HK-2 (cell line): ENCODE measurements at regions not wholly inside any gene's neighbourhood (a gene's known extent, or its start where the extent isn't known, plus 50 kb on each side); places are given as distances from the start of the nearest gene placed in this dataset.

ENCODE experiments used
- DNase-seq: peaks from one replicate; pipeline ENCODE4 v3.0.0-alpha.2; 2018; ENCODE audit not compliant: unreplicated experiment

- DNase-seq = no peak
Observed at GRCh38 chr11:69545976-69546617, 64.6 kb downstream of the LINC01488 start.

- no peak for DNase-seq
Observed at GRCh38 chr11:69546735-69547370, 65.4 kb downstream of the LINC01488 start.

GRCh38 chr11:69550846-69551245, 69.4 kb downstream of the LINC01488 start:
- no peak for DNase-seq

GRCh38 chr11:69551963-69552362, 70.5 kb downstream of the LINC01488 start:
- DNase-seq = no peak

GRCh38 chr11:69552951-69553350, 71.5 kb downstream of the LINC01488 start:
- DNase-seq = no peak

GRCh38 chr11:69553416-69554357, 72.2 kb downstream of the LINC01488 start:
- DNase-seq = no peak

- DNase-seq = no peak
Observed at GRCh38 chr11:69554849-69555248, 73.4 kb downstream of the LINC01488 start.

- no peak for DNase-seq
Observed at GRCh38 chr11:69557266-69557665, 75.8 kb downstream of the LINC01488 start.

- no peak for DNase-seq
Observed at GRCh38 chr11:69558519-69558941, 77.1 kb downstream of the LINC01488 start.

GRCh38 chr11:69559181-69559580, 77.7 kb downstream of the LINC01488 start:
- no peak for DNase-seq

GRCh38 chr11:69560141-69560790, 78.8 kb downstream of the LINC01488 start:
- no peak for DNase-seq

GRCh38 chr11:69562302-69562701, 78.7 kb upstream of the CCND1 start:
- DNase-seq = no peak

- no peak for DNase-seq
Observed at GRCh38 chr11:69562816-69563215, 78.1 kb upstream of the CCND1 start.

- DNase-seq = no peak
Observed at GRCh38 chr11:69563306-69563705, 77.7 kb upstream of the CCND1 start.

- no peak for DNase-seq
Observed at GRCh38 chr11:69563946-69564775, 76.8 kb upstream of the CCND1 start.

- DNase-seq = no peak
Observed at GRCh38 chr11:69566001-69566400, 75.0 kb upstream of the CCND1 start.

- DNase-seq = no peak
Observed at GRCh38 chr11:69567951-69568808, 72.8 kb upstream of the CCND1 start.

GRCh38 chr11:69568809-69569097, 72.2 kb upstream of the CCND1 start:
- no peak for DNase-seq

GRCh38 chr11:69569306-69570200, 71.4 kb upstream of the CCND1 start:
- DNase-seq = no peak
